ENCODE measurements at regions not wholly inside any gene's neighbourhood (a gene's known extent, or its start where the extent isn't known, plus 50 kb on each side); places are given as distances from the start of the nearest gene placed in this dataset.

DNA sequence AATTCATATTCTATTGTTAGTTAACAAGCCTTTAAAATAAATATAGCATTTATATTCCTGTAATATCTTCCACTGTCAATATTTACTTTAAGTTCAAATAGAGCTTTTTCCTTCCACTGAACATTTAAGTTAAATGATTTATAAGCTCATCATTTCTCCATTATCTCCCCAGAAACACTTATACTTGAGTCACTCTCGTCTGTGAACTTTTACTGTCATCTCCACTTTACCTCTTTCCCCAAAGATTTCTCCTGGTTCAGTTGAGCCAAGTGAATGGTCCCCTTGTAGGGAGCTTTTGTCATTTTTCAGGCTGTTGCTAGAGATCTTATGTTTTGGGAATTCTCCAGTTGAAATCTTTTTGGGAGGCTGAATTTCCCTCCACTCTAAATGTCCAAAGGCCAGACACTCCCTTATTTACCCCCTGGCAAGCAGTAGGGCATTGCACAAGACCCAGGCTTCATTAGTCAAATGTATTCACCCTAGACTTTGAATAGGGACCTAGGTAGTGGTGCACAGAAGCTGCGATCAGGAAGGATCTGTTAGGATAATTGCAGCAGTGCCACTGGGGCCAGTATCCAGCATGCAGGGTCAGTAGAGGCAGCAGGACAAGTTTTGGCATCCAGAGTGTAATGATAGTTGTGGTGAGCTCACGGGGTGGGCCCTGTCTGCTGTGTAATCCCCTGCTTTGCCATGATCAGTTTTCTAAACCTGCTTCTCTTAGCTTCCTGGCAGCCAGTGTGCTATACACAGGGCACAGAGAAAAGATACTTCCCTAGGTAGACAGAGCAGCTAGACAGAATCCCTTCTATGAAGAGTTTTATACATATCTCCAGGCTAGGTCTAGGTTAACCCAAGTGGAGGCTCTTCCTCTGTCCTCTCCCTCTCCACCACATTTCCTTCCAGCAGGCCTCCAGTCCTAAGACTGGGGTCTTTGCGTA, 356.5 kb upstream of the SLCO3A1 start:
- intact Hi-C loops (cut with micrococcal nuclease): no loop called here
- Histone ChIP-seq H3K36me3 (no peaks in the 10 kb centered on the region), H3K9me3 (replicated peaks) (no peaks in the 10 kb centered on the region), H3K27me3 (ENCODE audit: low read depth) (peaks cover 10% of the 10 kb centered on the region), H3K4me3 (no peak overlapping the region), H3K4me1 (no peaks in the 10 kb centered on the region), H3K27ac (replicated peaks) (no peak overlapping the region)
- TF ChIP-seq, protein P1, sequence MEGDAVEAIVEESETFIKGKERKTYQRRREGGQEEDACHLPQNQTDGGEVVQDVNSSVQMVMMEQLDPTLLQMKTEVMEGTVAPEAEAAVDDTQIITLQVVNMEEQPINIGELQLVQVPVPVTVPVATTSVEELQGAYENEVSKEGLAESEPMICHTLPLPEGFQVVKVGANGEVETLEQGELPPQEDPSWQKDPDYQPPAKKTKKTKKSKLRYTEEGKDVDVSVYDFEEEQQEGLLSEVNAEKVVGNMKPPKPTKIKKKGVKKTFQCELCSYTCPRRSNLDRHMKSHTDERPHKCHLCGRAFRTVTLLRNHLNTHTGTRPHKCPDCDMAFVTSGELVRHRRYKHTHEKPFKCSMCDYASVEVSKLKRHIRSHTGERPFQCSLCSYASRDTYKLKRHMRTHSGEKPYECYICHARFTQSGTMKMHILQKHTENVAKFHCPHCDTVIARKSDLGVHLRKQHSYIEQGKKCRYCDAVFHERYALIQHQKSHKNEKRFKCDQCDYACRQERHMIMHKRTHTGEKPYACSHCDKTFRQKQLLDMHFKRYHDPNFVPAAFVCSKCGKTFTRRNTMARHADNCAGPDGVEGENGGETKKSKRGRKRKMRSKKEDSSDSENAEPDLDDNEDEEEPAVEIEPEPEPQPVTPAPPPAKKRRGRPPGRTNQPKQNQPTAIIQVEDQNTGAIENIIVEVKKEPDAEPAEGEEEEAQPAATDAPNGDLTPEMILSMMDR (IDR thresholded peaks at IDR 0.05; ENCODE audit: borderline replicate concordance): no peak
- DNase-seq: no peak

DNA sequence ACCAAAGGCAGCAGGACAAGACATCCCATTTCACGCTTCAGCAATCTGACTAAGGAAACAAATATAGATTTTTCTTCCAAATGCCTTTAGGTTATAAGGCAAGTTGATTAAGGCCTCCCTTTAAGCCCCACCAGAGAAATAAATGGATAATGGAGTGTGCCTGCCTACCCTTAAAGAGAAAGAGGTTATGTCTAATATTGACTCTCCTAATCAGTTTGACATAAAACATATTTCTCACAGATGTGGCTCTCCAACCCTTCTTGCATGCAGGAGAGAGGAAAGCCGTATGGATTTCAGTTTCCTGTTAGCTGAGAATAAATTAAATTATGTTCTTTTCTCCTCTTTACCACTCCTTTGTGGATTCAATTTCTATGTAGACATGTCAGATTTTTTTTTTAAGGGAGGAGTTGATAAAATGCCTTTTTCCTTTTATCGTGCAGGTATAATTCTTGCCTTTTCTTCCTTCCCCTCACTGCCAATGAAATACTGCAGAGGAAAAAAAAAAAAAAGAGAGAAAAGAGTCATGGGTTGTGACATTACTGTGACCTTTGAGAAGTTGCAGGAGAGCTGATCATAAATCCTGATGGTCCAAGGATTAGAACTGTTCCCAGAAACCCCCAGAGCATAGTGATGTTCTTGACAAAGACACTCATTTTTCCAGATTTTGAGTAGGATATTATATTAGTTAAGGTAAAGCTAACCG, 355.3 kb upstream of the SLCO3A1 start:
- no peak for DNase-seq
- Histone ChIP-seq H3K4me1 (no peaks in the 10 kb centered on the region), H3K9me3 (replicated peaks) (no peaks in the 10 kb centered on the region), H3K27ac (replicated peaks) (no peak overlapping the region), H3K36me3 (no peaks in the 10 kb centered on the region), H3K27me3 (ENCODE audit: low read depth) (peaks cover 10% of the 10 kb centered on the region), H3K4me3 (no peak overlapping the region)
- intact Hi-C loops (cut with micrococcal nuclease): no loop called here
- TF ChIP-seq, protein P1 (IDR thresholded peaks at IDR 0.05; ENCODE audit: borderline replicate concordance): no peak

DNA sequence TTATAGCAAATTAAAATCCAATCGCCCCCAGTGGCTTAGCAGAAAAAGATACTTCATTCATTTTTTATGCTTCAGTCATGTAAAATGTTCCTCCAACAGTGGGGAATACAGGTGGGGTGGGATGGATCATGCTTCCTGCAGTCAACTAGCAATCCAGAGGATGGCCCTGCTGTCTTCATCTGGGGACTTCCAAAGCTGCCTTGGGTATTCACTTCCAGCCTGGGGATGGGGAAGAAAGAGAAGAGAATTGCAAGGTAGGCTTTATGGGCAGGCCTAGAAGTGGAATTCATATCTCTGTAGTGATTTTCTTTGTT, 354.8 kb upstream of the SLCO3A1 start:
- intact Hi-C loops (cut with micrococcal nuclease): no loop called here
- Histone ChIP-seq H3K4me3 (no peak overlapping the region), H3K27ac (replicated peaks) (no peak overlapping the region), H3K36me3 (no peaks in the 10 kb centered on the region), H3K9me3 (replicated peaks) (no peaks in the 10 kb centered on the region), H3K27me3 (ENCODE audit: low read depth) (peaks cover 10% of the 10 kb centered on the region), H3K4me1 (no peaks in the 10 kb centered on the region)
- no peak for DNase-seq
- TF ChIP-seq, protein P1 (IDR thresholded peaks at IDR 0.05; ENCODE audit: borderline replicate concordance): no peak

DNA sequence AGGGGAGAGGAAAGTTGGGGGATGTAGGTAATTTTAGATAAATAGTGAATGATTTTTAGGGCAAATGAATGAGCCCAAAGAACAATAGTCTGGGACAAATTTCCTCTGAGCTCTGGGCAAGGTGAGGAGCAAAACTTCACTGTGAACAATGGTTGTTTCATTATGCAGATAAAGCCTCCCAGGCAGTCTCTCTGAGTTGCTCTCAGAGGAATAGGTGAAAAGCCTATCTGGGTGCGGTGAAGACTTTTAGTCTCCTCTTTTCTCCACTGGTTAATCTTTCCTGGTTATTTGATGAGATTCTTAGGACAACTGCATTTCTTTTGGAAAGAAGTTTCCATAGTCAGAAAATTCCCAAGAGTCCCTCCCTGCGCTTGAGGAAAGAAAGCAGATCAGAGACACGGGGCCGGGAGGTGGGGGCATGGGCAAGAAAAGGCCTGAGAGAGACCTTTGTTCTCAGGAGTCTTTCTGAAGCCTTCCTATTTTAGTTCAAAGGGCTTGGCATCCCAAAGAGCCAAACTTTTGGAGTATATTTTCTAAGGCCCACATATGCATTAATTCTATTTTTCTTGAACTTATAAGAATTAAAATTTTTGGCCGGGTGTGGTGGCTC, 353.6 kb upstream of the SLCO3A1 start:
- Histone ChIP-seq H3K27me3 (ENCODE audit: low read depth) (peaks cover 10% of the 10 kb centered on the region), H3K4me1 (no peaks in the 10 kb centered on the region), H3K36me3 (no peaks in the 10 kb centered on the region), H3K4me3 (no peak overlapping the region), H3K27ac (replicated peaks) (no peak overlapping the region), H3K9me3 (replicated peaks) (peaks cover under 1% of the 10 kb centered on the region)
- DNase-seq: no peak
- intact Hi-C loops (cut with micrococcal nuclease): no loop called here
- TF ChIP-seq, protein P1 (IDR thresholded peaks at IDR 0.05; ENCODE audit: borderline replicate concordance): no peak

- Histone ChIP-seq H3K27me3 (ENCODE audit: low read depth) (no peaks in the 10 kb centered on the region), H3K4me3 (no peak overlapping the region), H3K9me3 (replicated peaks) (peaks cover 4% of the 10 kb centered on the region), H3K4me1 (no peaks in the 10 kb centered on the region), H3K27ac (replicated peaks) (no peak overlapping the region), H3K36me3 (no peaks in the 10 kb centered on the region)
- intact Hi-C loops (cut with micrococcal nuclease): no loop called here
- TF ChIP-seq, protein P1 (IDR thresholded peaks at IDR 0.05; ENCODE audit: borderline replicate concordance): no peak
- no peak for DNase-seq
Measured at GRCh38 chr15:91508633-91509032, 344.9 kb upstream of the SLCO3A1 start.

Data from left ventricle myocardium inferior (tissue), 1 donor.